ENCODE measurements at regions not wholly inside any gene's neighbourhood (a gene's known extent, or its start where the extent isn't known, plus 50 kb on each side); places are given as distances from the start of the nearest gene placed in this dataset.

DNA sequence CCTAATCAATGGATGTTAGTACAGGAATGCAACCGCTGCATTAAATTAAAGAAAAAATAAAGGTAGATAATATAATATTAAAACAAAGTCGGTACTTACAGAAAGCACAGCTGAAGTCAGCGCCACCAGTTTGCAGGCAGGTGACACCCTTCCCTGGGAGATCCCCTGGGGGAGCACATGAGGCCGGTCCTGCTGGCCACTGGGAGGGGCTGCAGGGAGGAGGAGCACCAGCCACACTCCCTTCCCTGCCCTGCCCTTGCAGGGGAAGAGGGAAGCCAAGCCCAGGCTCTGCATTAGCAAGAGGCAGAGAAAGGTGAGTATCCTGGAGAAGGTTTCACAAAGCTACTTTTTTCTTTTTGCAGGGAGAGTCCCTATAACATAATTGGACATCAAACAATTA is 507.0 kb downstream of the AJAP1 start (continued):
- TF ChIP-seq, protein P1, sequence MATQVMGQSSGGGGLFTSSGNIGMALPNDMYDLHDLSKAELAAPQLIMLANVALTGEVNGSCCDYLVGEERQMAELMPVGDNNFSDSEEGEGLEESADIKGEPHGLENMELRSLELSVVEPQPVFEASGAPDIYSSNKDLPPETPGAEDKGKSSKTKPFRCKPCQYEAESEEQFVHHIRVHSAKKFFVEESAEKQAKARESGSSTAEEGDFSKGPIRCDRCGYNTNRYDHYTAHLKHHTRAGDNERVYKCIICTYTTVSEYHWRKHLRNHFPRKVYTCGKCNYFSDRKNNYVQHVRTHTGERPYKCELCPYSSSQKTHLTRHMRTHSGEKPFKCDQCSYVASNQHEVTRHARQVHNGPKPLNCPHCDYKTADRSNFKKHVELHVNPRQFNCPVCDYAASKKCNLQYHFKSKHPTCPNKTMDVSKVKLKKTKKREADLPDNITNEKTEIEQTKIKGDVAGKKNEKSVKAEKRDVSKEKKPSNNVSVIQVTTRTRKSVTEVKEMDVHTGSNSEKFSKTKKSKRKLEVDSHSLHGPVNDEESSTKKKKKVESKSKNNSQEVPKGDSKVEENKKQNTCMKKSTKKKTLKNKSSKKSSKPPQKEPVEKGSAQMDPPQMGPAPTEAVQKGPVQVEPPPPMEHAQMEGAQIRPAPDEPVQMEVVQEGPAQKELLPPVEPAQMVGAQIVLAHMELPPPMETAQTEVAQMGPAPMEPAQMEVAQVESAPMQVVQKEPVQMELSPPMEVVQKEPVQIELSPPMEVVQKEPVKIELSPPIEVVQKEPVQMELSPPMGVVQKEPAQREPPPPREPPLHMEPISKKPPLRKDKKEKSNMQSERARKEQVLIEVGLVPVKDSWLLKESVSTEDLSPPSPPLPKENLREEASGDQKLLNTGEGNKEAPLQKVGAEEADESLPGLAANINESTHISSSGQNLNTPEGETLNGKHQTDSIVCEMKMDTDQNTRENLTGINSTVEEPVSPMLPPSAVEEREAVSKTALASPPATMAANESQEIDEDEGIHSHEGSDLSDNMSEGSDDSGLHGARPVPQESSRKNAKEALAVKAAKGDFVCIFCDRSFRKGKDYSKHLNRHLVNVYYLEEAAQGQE (IDR thresholded peaks at IDR 0.05; ENCODE audit: unreplicated experiment) = no peak
- TF ChIP-seq ZNF331 (CRISPR knock-in tag; IDR thresholded peaks at IDR 0.05; ENCODE audit: low read depth) = no peak
- TF ChIP-seq, protein P2, sequence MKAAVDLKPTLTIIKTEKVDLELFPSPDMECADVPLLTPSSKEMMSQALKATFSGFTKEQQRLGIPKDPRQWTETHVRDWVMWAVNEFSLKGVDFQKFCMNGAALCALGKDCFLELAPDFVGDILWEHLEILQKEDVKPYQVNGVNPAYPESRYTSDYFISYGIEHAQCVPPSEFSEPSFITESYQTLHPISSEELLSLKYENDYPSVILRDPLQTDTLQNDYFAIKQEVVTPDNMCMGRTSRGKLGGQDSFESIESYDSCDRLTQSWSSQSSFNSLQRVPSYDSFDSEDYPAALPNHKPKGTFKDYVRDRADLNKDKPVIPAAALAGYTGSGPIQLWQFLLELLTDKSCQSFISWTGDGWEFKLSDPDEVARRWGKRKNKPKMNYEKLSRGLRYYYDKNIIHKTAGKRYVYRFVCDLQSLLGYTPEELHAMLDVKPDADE (IDR thresholded peaks at IDR 0.05) = no peak

DNA sequence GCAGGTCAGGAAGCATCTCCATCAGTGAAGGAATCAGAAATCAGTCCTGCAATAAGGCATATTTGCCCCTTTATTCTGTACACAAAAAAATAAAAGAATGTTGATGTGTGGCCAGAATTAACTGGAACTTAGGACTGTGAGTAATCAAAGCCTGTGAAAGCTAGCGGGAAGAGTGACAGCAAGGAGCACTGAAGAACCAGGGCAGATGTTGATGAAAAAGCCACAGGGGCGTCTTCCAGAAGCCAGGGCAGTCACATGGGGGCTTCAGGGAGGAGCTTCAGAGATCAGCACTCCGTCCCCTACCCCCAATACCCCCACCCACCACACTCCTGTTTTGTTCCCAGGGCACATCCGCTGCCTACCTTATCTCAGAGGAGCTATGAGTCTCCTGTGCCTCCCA is 502.8 kb downstream of the AJAP1 start:
- H3K27me3 Mint-ChIP-seq (ENCODE audit: insufficient read depth, low read depth, poor library complexity) = peaks cover 7% of the 10 kb centered on the region
- no peaks in the 10 kb centered on the region for H3K4me1 ChIP-seq (ENCODE audit: insufficient read depth)
- H3K36me3 Mint-ChIP-seq (ENCODE audit: low read depth) = peaks cover 16% of the 10 kb centered on the region; the same call in 1 of the 3 replicates
- no peak overlapping the region for H2AFZ ChIP-seq
- H3K27ac Mint-ChIP-seq = no peak overlapping the region
- H3K9me2 ChIP-seq (ENCODE audit: insufficient read depth) = no peaks in the 10 kb centered on the region
- no peaks in the 10 kb centered on the region for H3K79me2 ChIP-seq (replicated peaks; ENCODE audit: insufficient read depth)
- no peak overlapping the region for H3K4me3 Mint-ChIP-seq
- peaks cover 47% of the 10 kb centered on the region for H3K9me3 Mint-ChIP-seq
- no peaks in the 10 kb centered on the region for H3K27me3 ChIP-seq (ENCODE audit: insufficient read depth)
- no peak overlapping the region for H3K4me2 ChIP-seq
- peaks cover 3% of the 10 kb centered on the region; the same call in 1 of the 3 replicates for H3K4me1 Mint-ChIP-seq
- no peak overlapping the region for H3K4me3 ChIP-seq
- DNase-seq (ENCODE audit: low spot score) = no peak
- TF ChIP-seq, protein P2 (IDR thresholded peaks at IDR 0.05) = no peak
- TF ChIP-seq EZH2 (IDR thresholded peaks at IDR 0.05; ENCODE audit: low read depth, unreplicated experiment) (no peak), CREB1 (CRISPR knock-in tag; IDR thresholded peaks at IDR 0.05; ENCODE audit: low read depth) (no peak), NANOG (IDR thresholded peaks at IDR 0.05; ENCODE audit: borderline replicate concordance) (no peak), ZNF114 (CRISPR knock-in tag; IDR thresholded peaks at IDR 0.05) (no peak), STAT1 (IDR thresholded peaks at IDR 0.05; ENCODE audit: unreplicated experiment) (no peak), POLR2AphosphoS5 (IDR thresholded peaks at IDR 0.05; ENCODE audit: low read depth) (no peak), ZNF331 (CRISPR knock-in tag; IDR thresholded peaks at IDR 0.05; ENCODE audit: low read depth) (no peak)
- TF ChIP-seq, protein P3, sequence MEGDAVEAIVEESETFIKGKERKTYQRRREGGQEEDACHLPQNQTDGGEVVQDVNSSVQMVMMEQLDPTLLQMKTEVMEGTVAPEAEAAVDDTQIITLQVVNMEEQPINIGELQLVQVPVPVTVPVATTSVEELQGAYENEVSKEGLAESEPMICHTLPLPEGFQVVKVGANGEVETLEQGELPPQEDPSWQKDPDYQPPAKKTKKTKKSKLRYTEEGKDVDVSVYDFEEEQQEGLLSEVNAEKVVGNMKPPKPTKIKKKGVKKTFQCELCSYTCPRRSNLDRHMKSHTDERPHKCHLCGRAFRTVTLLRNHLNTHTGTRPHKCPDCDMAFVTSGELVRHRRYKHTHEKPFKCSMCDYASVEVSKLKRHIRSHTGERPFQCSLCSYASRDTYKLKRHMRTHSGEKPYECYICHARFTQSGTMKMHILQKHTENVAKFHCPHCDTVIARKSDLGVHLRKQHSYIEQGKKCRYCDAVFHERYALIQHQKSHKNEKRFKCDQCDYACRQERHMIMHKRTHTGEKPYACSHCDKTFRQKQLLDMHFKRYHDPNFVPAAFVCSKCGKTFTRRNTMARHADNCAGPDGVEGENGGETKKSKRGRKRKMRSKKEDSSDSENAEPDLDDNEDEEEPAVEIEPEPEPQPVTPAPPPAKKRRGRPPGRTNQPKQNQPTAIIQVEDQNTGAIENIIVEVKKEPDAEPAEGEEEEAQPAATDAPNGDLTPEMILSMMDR (conservative IDR thresholded peaks at IDR 0.05; ENCODE audit: low read depth in 2 of 2) = no peak
- TF ChIP-seq, protein P4, sequence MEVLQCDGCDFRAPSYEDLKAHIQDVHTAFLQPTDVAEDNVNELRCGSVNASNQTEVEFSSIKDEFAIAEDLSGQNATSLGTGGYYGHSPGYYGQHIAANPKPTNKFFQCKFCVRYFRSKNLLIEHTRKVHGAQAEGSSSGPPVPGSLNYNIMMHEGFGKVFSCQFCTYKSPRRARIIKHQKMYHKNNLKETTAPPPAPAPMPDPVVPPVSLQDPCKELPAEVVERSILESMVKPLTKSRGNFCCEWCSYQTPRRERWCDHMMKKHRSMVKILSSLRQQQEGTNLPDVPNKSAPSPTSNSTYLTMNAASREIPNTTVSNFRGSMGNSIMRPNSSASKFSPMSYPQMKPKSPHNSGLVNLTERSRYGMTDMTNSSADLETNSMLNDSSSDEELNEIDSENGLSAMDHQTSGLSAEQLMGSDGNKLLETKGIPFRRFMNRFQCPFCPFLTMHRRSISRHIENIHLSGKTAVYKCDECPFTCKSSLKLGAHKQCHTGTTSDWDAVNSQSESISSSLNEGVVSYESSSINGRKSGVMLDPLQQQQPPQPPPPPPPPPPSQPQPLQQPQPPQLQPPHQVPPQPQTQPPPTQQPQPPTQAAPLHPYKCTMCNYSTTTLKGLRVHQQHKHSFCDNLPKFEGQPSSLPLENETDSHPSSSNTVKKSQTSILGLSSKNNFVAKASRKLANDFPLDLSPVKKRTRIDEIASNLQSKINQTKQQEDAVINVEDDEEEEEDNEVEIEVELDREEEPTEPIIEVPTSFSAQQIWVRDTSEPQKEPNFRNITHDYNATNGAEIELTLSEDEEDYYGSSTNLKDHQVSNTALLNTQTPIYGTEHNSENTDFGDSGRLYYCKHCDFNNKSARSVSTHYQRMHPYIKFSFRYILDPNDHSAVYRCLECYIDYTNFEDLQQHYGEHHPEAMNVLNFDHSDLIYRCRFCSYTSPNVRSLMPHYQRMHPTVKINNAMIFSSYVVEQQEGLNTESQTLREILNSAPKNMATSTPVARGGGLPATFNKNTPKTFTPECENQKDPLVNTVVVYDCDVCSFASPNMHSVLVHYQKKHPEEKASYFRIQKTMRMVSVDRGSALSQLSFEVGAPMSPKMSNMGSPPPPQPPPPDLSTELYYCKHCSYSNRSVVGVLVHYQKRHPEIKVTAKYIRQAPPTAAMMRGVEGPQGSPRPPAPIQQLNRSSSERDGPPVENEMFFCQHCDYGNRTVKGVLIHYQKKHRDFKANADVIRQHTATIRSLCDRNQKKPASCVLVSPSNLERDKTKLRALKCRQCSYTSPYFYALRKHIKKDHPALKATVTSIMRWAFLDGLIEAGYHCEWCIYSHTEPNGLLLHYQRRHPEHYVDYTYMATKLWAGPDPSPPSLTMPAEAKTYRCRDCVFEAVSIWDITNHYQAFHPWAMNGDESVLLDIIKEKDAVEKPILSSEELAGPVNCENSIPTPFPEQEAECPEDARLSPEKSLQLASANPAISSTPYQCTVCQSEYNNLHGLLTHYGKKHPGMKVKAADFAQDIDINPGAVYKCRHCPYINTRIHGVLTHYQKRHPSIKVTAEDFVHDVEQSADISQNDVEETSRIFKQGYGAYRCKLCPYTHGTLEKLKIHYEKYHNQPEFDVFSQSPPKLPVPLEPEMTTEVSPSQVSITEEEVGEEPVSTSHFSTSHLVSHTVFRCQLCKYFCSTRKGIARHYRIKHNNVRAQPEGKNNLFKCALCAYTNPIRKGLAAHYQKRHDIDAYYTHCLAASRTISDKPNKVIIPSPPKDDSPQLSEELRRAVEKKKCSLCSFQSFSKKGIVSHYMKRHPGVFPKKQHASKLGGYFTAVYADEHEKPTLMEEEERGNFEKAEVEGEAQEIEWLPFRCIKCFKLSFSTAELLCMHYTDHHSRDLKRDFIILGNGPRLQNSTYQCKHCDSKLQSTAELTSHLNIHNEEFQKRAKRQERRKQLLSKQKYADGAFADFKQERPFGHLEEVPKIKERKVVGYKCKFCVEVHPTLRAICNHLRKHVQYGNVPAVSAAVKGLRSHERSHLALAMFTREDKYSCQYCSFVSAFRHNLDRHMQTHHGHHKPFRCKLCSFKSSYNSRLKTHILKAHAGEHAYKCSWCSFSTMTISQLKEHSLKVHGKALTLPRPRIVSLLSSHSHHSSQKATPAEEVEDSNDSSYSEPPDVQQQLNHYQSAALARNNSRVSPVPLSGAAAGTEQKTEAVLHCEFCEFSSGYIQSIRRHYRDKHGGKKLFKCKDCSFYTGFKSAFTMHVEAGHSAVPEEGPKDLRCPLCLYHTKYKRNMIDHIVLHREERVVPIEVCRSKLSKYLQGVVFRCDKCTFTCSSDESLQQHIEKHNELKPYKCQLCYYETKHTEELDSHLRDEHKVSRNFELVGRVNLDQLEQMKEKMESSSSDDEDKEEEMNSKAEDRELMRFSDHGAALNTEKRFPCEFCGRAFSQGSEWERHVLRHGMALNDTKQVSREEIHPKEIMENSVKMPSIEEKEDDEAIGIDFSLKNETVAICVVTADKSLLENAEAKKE (CRISPR knock-in tag; IDR thresholded peaks at IDR 0.05) = no peak
- ATAC-seq = no peak
- no peak overlapping the region for H3K27ac ChIP-seq (ENCODE audit: low read depth)
- H3F3A ChIP-seq (replicated peaks; ENCODE audit: low read depth) = no peaks in the 10 kb centered on the region
- H4K20me1 ChIP-seq (replicated peaks; ENCODE audit: insufficient read depth) = no peaks in the 10 kb centered on the region
- no peaks in the 10 kb centered on the region; the same call in 1 of the 2 replicates for H3K36me3 ChIP-seq (ENCODE audit: insufficient read depth)
